K562 (cell line): ENCODE measurements at regions not wholly inside any gene's neighbourhood (a gene's known extent, or its start where the extent isn't known, plus 50 kb on each side); places are given as distances from the start of the nearest gene placed in this dataset.

Experiments
- ATAC-seq: fragments of 200-7000 bp; cut with Tn5 transposase; 3 replicates; pipeline ENCODE4 v1.9.1; 2020; ENCODE audit warnings: moderate library complexity
- BruUV-seq: library from RNA; stranded (reverse); fragments of 400-500 nt; replicated peaks from 2 replicates; lab custom pipeline; 2021; lab: Mats Ljungman, UMichigan
- CTCF ChIA-PET: fragments of 300-600 bp; formaldehyde crosslinking; extraction: SDS; loops from one replicate; lab custom pipeline; 2021; ENCODE audit warnings: low intra/inter-chr PET ratio; lab: Yijun Ruan, JAX
- POLR2A ChIA-PET: fragments of 300-600, 350-650 bp; sonication (Branson Sonifier 250); formaldehyde crosslinking; extraction: SDS; loops from one replicate; lab custom pipeline; 2021; ENCODE audit warnings: antibody characterized with exemption, inconsistent platforms; lab: Yijun Ruan, JAX
- DNase-seq, 4 experiments: peaks; one replicate each; pipeline versions ENCODE4 v3.0.0 to v3.0.0-alpha.2; 2011 to 2018; ENCODE audit warnings: low spot score in 3 of 4, mixed read lengths in 3 of 4; ENCODE audit errors: extremely low read depth in 1 of 4
- FAIRE-seq: peaks from 2 replicates; lab custom pipeline; 2011; peaks lifted over from hg19 to GRCh38; lab: Jason Lieb, UNC
- H2AFZ ChIP-seq: 2 replicates; pipeline ENCODE4 v1.6.0; 2011; ENCODE audit warnings: low read depth, low read length, control low read depth, inconsistent platforms
- H3K27ac ChIP-seq: fragments of 200-600 bp; 3 replicates; pipeline ENCODE4 v1.8.0; 2011; ENCODE audit warnings: low read depth, mild to moderate bottlenecking, control low read depth, inconsistent platforms, low read length, moderate library complexity, mixed read lengths; ENCODE audit errors: extremely low read depth
- H3K27me3 ChIP-seq, 2 experiments: fragments of 300-600 bp in 1 of 2; 2 replicates in 1 of 2; 3 replicates in 1 of 2; pipeline versions ENCODE4 v1.6.0 to v1.8.0; 2011; ENCODE audit warnings: inconsistent platforms in 2 of 2, low read length in 2 of 2, mild to moderate bottlenecking in 1 of 2, mixed read lengths in 1 of 2, moderate library complexity in 1 of 2; ENCODE audit not compliant: control insufficient read depth in 2 of 2, insufficient read depth in 2 of 2
- H3K36me3 ChIP-seq: fragments of 300-600 bp; 3 replicates; pipeline ENCODE4 v1.8.0; 2011; ENCODE audit warnings: mild to moderate bottlenecking, low read length, inconsistent platforms; ENCODE audit not compliant: control insufficient read depth, insufficient read depth
- H3K4me1 ChIP-seq, 2 experiments: fragments of 200-600 bp in 1 of 2; replicated peaks in 1 of 2; 2 replicates in 1 of 2; 3 replicates in 1 of 2; pipeline versions ENCODE4 v1.5.1 to v1.8.0; 2011; ENCODE audit warnings: inconsistent platforms in 2 of 2, low read length in 2 of 2, mild to moderate bottlenecking in 1 of 2, mixed read lengths in 1 of 2, moderate library complexity in 1 of 2; ENCODE audit not compliant: control insufficient read depth in 2 of 2, insufficient read depth in 2 of 2
- H3K4me2 ChIP-seq: 2 replicates; pipeline ENCODE4 v1.6.1; 2011; ENCODE audit warnings: low read length, control low read depth, inconsistent platforms, mixed read lengths; ENCODE audit not compliant: insufficient read depth
- H3K4me3 ChIP-seq: fragments of 200-600 bp; sonication (generic), shearing (Covaris generic); 2 replicates; pipeline ENCODE4 v1.5.1; 2016; ENCODE audit warnings: control low read depth, inconsistent platforms
- H3K79me2 ChIP-seq: fragments of 200-600 bp; 3 replicates; pipeline ENCODE4 v1.8.0; 2011; ENCODE audit warnings: low read length, inconsistent platforms; ENCODE audit not compliant: control insufficient read depth, insufficient read depth
- H3K9ac ChIP-seq, 2 experiments: 2 replicates each; pipeline versions ENCODE4 v1.6.0 to v1.6.1; 2011; ENCODE audit warnings: low read depth in 2 of 2, low read length in 2 of 2, control low read depth in 1 of 2, inconsistent platforms in 1 of 2, mild to moderate bottlenecking in 1 of 2, mixed read lengths in 1 of 2; ENCODE audit not compliant: insufficient read depth in 1 of 2
- H3K9me1 ChIP-seq: one replicate; pipeline ENCODE4 v1.6.0; 2011; ENCODE audit warnings: inconsistent platforms, mild to moderate bottlenecking, low read length, moderate library complexity; ENCODE audit not compliant: control insufficient read depth, insufficient read depth
- H3K9me3 ChIP-seq: replicated peaks from 2 replicates; pipeline ENCODE4 v1.5.1; 2011; ENCODE audit warnings: low read depth, low read length, inconsistent platforms; ENCODE audit not compliant: control insufficient read depth, insufficient read depth
- H4K20me1 ChIP-seq: replicated peaks from 2 replicates; pipeline ENCODE4 v1.6.1; 2011; ENCODE audit warnings: low read length, inconsistent platforms, mixed read lengths; ENCODE audit not compliant: control insufficient read depth, insufficient read depth
- CEBPB ChIP-seq: fragments of 450-650 bp; IDR thresholded peaks from 2 replicates; pipeline ENCODE4 v1.6.1; 2016; ENCODE audit warnings: missing genetic modification characterization, missing compliant biosample characterization
- CHD7 ChIP-seq: fragments of 200-600 bp; sonication (generic); IDR thresholded peaks from one replicate; pipeline ENCODE4 v1.6.1; 2012; ENCODE audit warnings: mild to moderate bottlenecking, low read depth, low read length, inconsistent platforms
- RAD51 ChIP-seq: fragments of 450-650 bp; IDR thresholded peaks from 2 replicates; pipeline ENCODE4 v1.7.1; 2016; ENCODE audit warnings: low read depth, mild to moderate bottlenecking, borderline replicate concordance
- RBBP5 ChIP-seq: fragments of 200-600 bp; sonication (generic); IDR thresholded peaks from 2 replicates; pipeline ENCODE4 v1.6.1; 2012; ENCODE audit warnings: borderline replicate concordance, mild to moderate bottlenecking, low read length, control low read depth, inconsistent platforms; ENCODE audit not compliant: insufficient read depth, poor library complexity, severe bottlenecking
- SIN3A ChIP-seq, 2 experiments: fragments of 150-350 bp in 1 of 2; IDR thresholded peaks; 2 replicates each; pipeline ENCODE4 v1.6.1; 2011 to 2016; ENCODE audit warnings: borderline replicate concordance in 2 of 2, low read depth in 2 of 2, low read length in 2 of 2, mild to moderate bottlenecking in 2 of 2, moderate library complexity in 2 of 2; ENCODE audit not compliant: control insufficient read depth in 1 of 2
- ZFP91 ChIP-seq: sonication (generic); formaldehyde crosslinking; IDR thresholded peaks from 2 replicates; pipeline ENCODE4 v1.8.0; 2022; ENCODE audit warnings: mild to moderate bottlenecking, missing genetic modification reagents
- WGBS: fragments of 100-300 bp; shearing (Covaris generic); methylation state at CpG from one replicate; pipeline ENCODE4 v1.1.6; 2016; ENCODE audit warnings: low coverage, mixed read lengths; ENCODE audit not compliant: insufficient coverage; ENCODE audit errors: missing lambda C conversion rate; 5-methylcytosine and 5-hydroxymethylcytosine counted together
- in situ Hi-C: fragments of 300-500 bp; cut with MboI; formaldehyde crosslinking; loops from 4 replicates; pipeline ENCODE4 v1.15.0; 2018; ENCODE audit warnings: inconsistent platforms, mixed read lengths
- intact Hi-C: fragments of 100-400 bp; cut with micrococcal nuclease; formaldehyde crosslinking; loops from 2 replicates; pipeline ENCODE4 v1.14.2; 2022

- TF ChIP-seq ZFP91 (CRISPR knock-in tag), result no peak
- TF ChIP-seq RAD51, result no peak
- no peak for TF ChIP-seq CHD7
- no peak for TF ChIP-seq RBBP5
- TF ChIP-seq CEBPB (tag), result no peak
- TF ChIP-seq SIN3A (IDR thresholded peaks at IDR 0.05; ENCODE audit: borderline replicate concordance in 2 of 2, control insufficient read depth in 1 of 2, low read depth in 2 of 2, low read length in 2 of 2), result no peak
- TF ChIP-seq, all 486 proteins: peak for 0
- no peaks in the 10 kb centered on the region for H3K9me1 ChIP-seq
- DNase-seq (no peak), ATAC-seq (no peak), FAIRE-seq (no peak)
- H3K27me3 ChIP-seq, result no peaks in the 10 kb centered on the region
- H2AFZ ChIP-seq, result no peak overlapping the region
- H3K9ac ChIP-seq, result no peak overlapping the region
- H3K4me1 ChIP-seq, result no peaks in the 10 kb centered on the region
- H3K79me2 ChIP-seq, result no peaks in the 10 kb centered on the region
- BruUV-seq, result no TSS peak
- no peak overlapping the region for H3K4me3 ChIP-seq
- ChIA-PET CTCF (no interaction called here), POLR2A (no interaction called here)
- intact Hi-C loops (no loop called here), in situ Hi-C loops (no loop called here)
- no peak overlapping the region for H3K4me2 ChIP-seq
- 0% methylated on average over 2 of the region's 3 CpGs for WGBS
- no peaks in the 10 kb centered on the region for H3K9me3 ChIP-seq
- H4K20me1 ChIP-seq, result no peaks in the 10 kb centered on the region
- H3K27ac ChIP-seq, result no peak overlapping the region
- no peaks in the 10 kb centered on the region for H3K36me3 ChIP-seq
Observed at GRCh38 chr9:8052991-8053390, 253.4 kb upstream of the DMAC1 start.
